ENCODE measurements at regions not wholly inside any gene's neighbourhood (a gene's known extent, or its start where the extent isn't known, plus 50 kb on each side); places are given as distances from the start of the nearest gene placed in this dataset.

GRCh38 chr1:65568285-65568684 is 147.8 kb downstream of the LEPR start:
- TF ChIP-seq CTCF (IDR thresholded peaks at IDR 0.05) (no peak), POLR2A (IDR thresholded peaks at IDR 0.05) (no peak), POLR2AphosphoS5 (IDR thresholded peaks at IDR 0.05) (no peak), EP300 (IDR thresholded peaks at IDR 0.05) (no peak)

All from sigmoid colon (tissue), 4 donors.